Neural crest cell (in vitro differentiated cells): ENCODE measurements at regions not wholly inside any gene's neighbourhood (a gene's known extent, or its start where the extent isn't known, plus 50 kb on each side); places are given as distances from the start of the nearest gene placed in this dataset.

Source experiments
- DNase-seq: peaks from one replicate; pipeline ENCODE4 v3.0.0; 2021; ENCODE audit warnings: low read depth, mixed read lengths, low spot score
- H3K27ac Mint-ChIP-seq: one replicate; pipeline ENCODE4 v1.8.0; 2021; ENCODE audit warnings: mild to moderate bottlenecking, mixed read lengths; ENCODE audit not compliant: unreplicated experiment
- H3K27me3 Mint-ChIP-seq: 2 replicates; pipeline ENCODE4 v1.8.0; 2021; ENCODE audit warnings: low read depth, mild to moderate bottlenecking, mixed read lengths
- H3K36me3 Mint-ChIP-seq: 2 replicates; pipeline ENCODE4 v1.8.0; 2021; ENCODE audit warnings: low read depth, mild to moderate bottlenecking, mixed read lengths
- H3K4me1 Mint-ChIP-seq: 2 replicates; pipeline ENCODE4 v1.8.0; 2021; ENCODE audit warnings: mixed read lengths
- H3K4me3 Mint-ChIP-seq: one replicate; pipeline ENCODE4 v1.8.0; 2021; ENCODE audit warnings: mild to moderate bottlenecking, mixed read lengths
- H3K9me3 Mint-ChIP-seq: 2 replicates; pipeline ENCODE4 v1.8.0; 2021; ENCODE audit warnings: mixed read lengths
- CTCF ChIP-seq: fragments of 200-600 bp; sonication (generic); conservative IDR thresholded peaks from 2 replicates; pipeline ENCODE4 v1.5.0; 2021; ENCODE audit warnings: antibody characterized with exemption, mild to moderate bottlenecking

- no peak overlapping the region for H3K4me3 Mint-ChIP-seq
- H3K27ac Mint-ChIP-seq, result no peak overlapping the region
- DNase-seq, result no peak
- no peaks in the 10 kb centered on the region for H3K9me3 Mint-ChIP-seq
- peaks cover 16% of the 10 kb centered on the region for H3K4me1 Mint-ChIP-seq
- peaks cover 11% of the 10 kb centered on the region for H3K27me3 Mint-ChIP-seq
- H3K36me3 Mint-ChIP-seq, result no peaks in the 10 kb centered on the region
- no peak for TF ChIP-seq CTCF
Observed at GRCh38 chr12:113758165-113758924, 207.8 kb downstream of the RBM19 start.

- TF ChIP-seq CTCF, result no peak
- H3K36me3 Mint-ChIP-seq, result no peaks in the 10 kb centered on the region
Observed at GRCh38 chr12:113757221-113758002, 208.7 kb downstream of the RBM19 start.

GRCh38 chr12:113756609-113757008 lies 209.5 kb downstream of the RBM19 start:
- no peak overlapping the region for H3K27ac Mint-ChIP-seq

More at GRCh38 chr12:113757221-113758002, 208.7 kb downstream of the RBM19 start:
- H3K27ac Mint-ChIP-seq, result peak overlapping the region; percentile 19
- no peaks in the 10 kb centered on the region for H3K9me3 Mint-ChIP-seq
- peaks cover 7% of the 10 kb centered on the region for H3K4me1 Mint-ChIP-seq
- no peak for DNase-seq
- H3K27me3 Mint-ChIP-seq, result peaks cover 14% of the 10 kb centered on the region
- H3K4me3 Mint-ChIP-seq, result no peak overlapping the region

GRCh38 chr12:113755098-113755497 lies 211.0 kb downstream of the RBM19 start:
- no peaks in the 10 kb centered on the region for H3K36me3 Mint-ChIP-seq
- H3K27me3 Mint-ChIP-seq, result peaks cover 26% of the 10 kb centered on the region
- H3K4me3 Mint-ChIP-seq, result no peak overlapping the region
- no peak for TF ChIP-seq CTCF
- H3K9me3 Mint-ChIP-seq, result no peaks in the 10 kb centered on the region
- no peak overlapping the region for H3K27ac Mint-ChIP-seq
- H3K4me1 Mint-ChIP-seq, result no peaks in the 10 kb centered on the region
- DNase-seq, result no peak

More at GRCh38 chr12:113756609-113757008, 209.5 kb downstream of the RBM19 start:
- no peak for TF ChIP-seq CTCF
- Mint-ChIP-seq H3K36me3 (no peaks in the 10 kb centered on the region), H3K27me3 (peaks cover 18% of the 10 kb centered on the region), H3K9me3 (no peaks in the 10 kb centered on the region), H3K4me1 (no peaks in the 10 kb centered on the region), H3K4me3 (no peak overlapping the region)
- no peak for DNase-seq

- Mint-ChIP-seq H3K4me1 (no peaks in the 10 kb centered on the region), H3K4me3 (no peak overlapping the region), H3K36me3 (no peaks in the 10 kb centered on the region), H3K27ac (no peak overlapping the region), H3K9me3 (no peaks in the 10 kb centered on the region), H3K27me3 (peaks cover 55% of the 10 kb centered on the region)
- DNase-seq, result no peak
- TF ChIP-seq CTCF, result no peak
Observed at GRCh38 chr12:113751513-113751912, 214.6 kb downstream of the RBM19 start.
